ENCODE measurements at regions not wholly inside any gene's neighbourhood (a gene's known extent, or its start where the extent isn't known, plus 50 kb on each side); places are given as distances from the start of the nearest gene placed in this dataset.
A peak's percentile ranks its signal among the peaks of the same experiment; 100 is the strongest.
"Not testable (repeated sequence)": the region's sequence is repeated elsewhere in the genome, so short reads cannot be mapped to it uniquely, and the experiment has no call there.

GRCh38 chr6:142998739-142999138 lies 53.8 kb upstream of the HIVEP2 start:
- not testable (repeated sequence) for ATAC-seq (ENCODE audit: insufficient read depth, low FRiP score); H3K4me3 ChIP-seq; H3K27me3 ChIP-seq (ENCODE audit: control insufficient read depth in 3 of 3, insufficient read depth in 3 of 3, low read length in 2 of 3); H3K27ac ChIP-seq (ENCODE audit: low read depth in 1 of 2, low read length in 1 of 2); H3K36me3 ChIP-seq (ENCODE audit: control insufficient read depth in 4 of 4, insufficient read depth in 4 of 4, low read length in 4 of 4); DNase-seq; H3K9me3 ChIP-seq (ENCODE audit: control insufficient read depth in 4 of 4, insufficient read depth in 3 of 4, low read length in 3 of 4); H3K9ac ChIP-seq (ENCODE audit: insufficient read depth in 1 of 2, low read length in 2 of 2); H3K4me1 ChIP-seq (ENCODE audit: control insufficient read depth in 5 of 5, insufficient read depth in 5 of 5, low read length in 5 of 5)
- 94 to 100% methylated on average over 1 of the region's 3 CpGs for WGBS, 2 donors

GRCh38 chr6:143000811-143001210 lies 55.8 kb upstream of the HIVEP2 start:
- 70 to 87% methylated on average over 3 of the region's 3 CpGs for WGBS, 2 donors
- ATAC-seq (ENCODE audit: insufficient read depth, low FRiP score) = no peak
- Histone ChIP-seq H3K36me3 (ENCODE audit: control insufficient read depth in 4 of 4, insufficient read depth in 4 of 4, low read length in 4 of 4) (no peaks in the 10 kb centered on the region), H3K27ac (ENCODE audit: low read depth in 1 of 2, low read length in 1 of 2) (no peak overlapping the region), H3K27me3 (ENCODE audit: control insufficient read depth in 3 of 3, insufficient read depth in 3 of 3, low read length in 2 of 3) (no peaks in the 10 kb centered on the region), H3K9me3 (ENCODE audit: control insufficient read depth in 4 of 4, insufficient read depth in 3 of 4, low read length in 3 of 4) (peaks cover 0 to 5% (median 0%) of the 10 kb centered on the region in 4 donors), H3K9ac (ENCODE audit: insufficient read depth in 1 of 2, low read length in 2 of 2) (no peak overlapping the region), H3K4me3 (no peak overlapping the region), H3K4me1 (ENCODE audit: control insufficient read depth in 5 of 5, insufficient read depth in 5 of 5, low read length in 5 of 5) (no peaks in the 10 kb centered on the region)
- no peak for TF ChIP-seq CTCF (IDR thresholded peaks at IDR 0.05; ENCODE audit: control extremely low read depth, extremely low read depth)
- DNase-seq = peak; percentile 21 to 53 (median 23)

GRCh38 chr6:143002686-143003085 lies 57.7 kb upstream of the HIVEP2 start:
- ATAC-seq (ENCODE audit: insufficient read depth, low FRiP score) (no peak), DNase-seq (no peak)
- Histone ChIP-seq H3K9me3 (ENCODE audit: control insufficient read depth in 4 of 4, insufficient read depth in 3 of 4, low read length in 3 of 4) (peaks cover 0 to 5% (median 0%) of the 10 kb centered on the region in 4 donors), H3K27ac (ENCODE audit: low read depth in 1 of 2, low read length in 1 of 2) (no peak overlapping the region), H3K9ac (ENCODE audit: insufficient read depth in 1 of 2, low read length in 2 of 2) (no peak overlapping the region), H3K36me3 (ENCODE audit: control insufficient read depth in 4 of 4, insufficient read depth in 4 of 4, low read length in 4 of 4) (no peaks in the 10 kb centered on the region), H3K4me1 (ENCODE audit: control insufficient read depth in 5 of 5, insufficient read depth in 5 of 5, low read length in 5 of 5) (no peaks in the 10 kb centered on the region), H3K27me3 (ENCODE audit: control insufficient read depth in 3 of 3, insufficient read depth in 3 of 3, low read length in 2 of 3) (no peaks in the 10 kb centered on the region), H3K4me3 (no peak overlapping the region)
- no peak for TF ChIP-seq CTCF (IDR thresholded peaks at IDR 0.05; ENCODE audit: control extremely low read depth, extremely low read depth)
- WGBS, 2 donors = 73 to 87% methylated on average over 7 of the region's 7 CpGs

GRCh38 chr6:143003676-143004075 lies 57.0 kb upstream of the AIG1 start:
- Histone ChIP-seq H3K36me3 (ENCODE audit: control insufficient read depth in 4 of 4, insufficient read depth in 4 of 4, low read length in 4 of 4) (no peaks in the 10 kb centered on the region), H3K9me3 (ENCODE audit: control insufficient read depth in 4 of 4, insufficient read depth in 3 of 4, low read length in 3 of 4) (peaks cover 0 to 5% (median 0%) of the 10 kb centered on the region in 4 donors), H3K9ac (ENCODE audit: insufficient read depth in 1 of 2, low read length in 2 of 2) (no peak overlapping the region), H3K4me3 (no peak overlapping the region), H3K27me3 (ENCODE audit: control insufficient read depth in 3 of 3, insufficient read depth in 3 of 3, low read length in 2 of 3) (no peaks in the 10 kb centered on the region), H3K4me1 (ENCODE audit: control insufficient read depth in 5 of 5, insufficient read depth in 5 of 5, low read length in 5 of 5) (no peaks in the 10 kb centered on the region), H3K27ac (ENCODE audit: low read depth in 1 of 2, low read length in 1 of 2) (no peak overlapping the region)
- WGBS, 2 donors = 79 to 89% methylated on average over 7 of the region's 7 CpGs
- ATAC-seq (ENCODE audit: insufficient read depth, low FRiP score) (no peak), DNase-seq (no peak)
- no peak for TF ChIP-seq CTCF (IDR thresholded peaks at IDR 0.05; ENCODE audit: control extremely low read depth, extremely low read depth)
